IMR-90 (cell line): ENCODE measurements at regions not wholly inside any gene's neighbourhood (a gene's known extent, or its start where the extent isn't known, plus 50 kb on each side); places are given as distances from the start of the nearest gene placed in this dataset.

Experiments
- ATAC-seq: fragments of 200-7000 bp; cut with Tn5 transposase; 2 replicates; pipeline ENCODE4 v1.9.1; 2020; ENCODE audit warnings: low read depth, mild to moderate bottlenecking, moderate library complexity
- BruUV-seq: library from RNA; stranded (reverse); fragments of 400-500 nt; replicated peaks from 2 replicates; lab custom pipeline; 2021; lab: Mats Ljungman, UMichigan
- CTCF ChIA-PET: fragments of 300-600 bp; formaldehyde crosslinking; extraction: SDS; loops from one replicate; lab custom pipeline; 2021; ENCODE audit warnings: antibody characterized with exemption; lab: Yijun Ruan, JAX
- POLR2A ChIA-PET: fragments of 300-600 bp; sonication (Branson Sonifier 250); formaldehyde crosslinking; loops from one replicate; lab custom pipeline; 2022; ENCODE audit warnings: antibody characterized with exemption; ENCODE audit not compliant: unreplicated experiment; lab: Charles Lee
- DNase-seq: peaks from one replicate; pipeline ENCODE4 v3.0.0; 2013
- H2AFZ ChIP-seq: replicated peaks from 2 replicates; pipeline ENCODE3; 2013; ENCODE audit warnings: low read length, mild to moderate bottlenecking; ENCODE audit not compliant: poor library complexity
- H2AK5ac ChIP-seq: 2 replicates; pipeline ENCODE4 v1.6.1; 2013; ENCODE audit warnings: low read depth, low read length, inconsistent platforms
- H2AK9ac ChIP-seq: replicated peaks from 2 replicates; pipeline ENCODE3; 2013; ENCODE audit warnings: mild to moderate bottlenecking, low read depth, low read length, moderate library complexity; ENCODE audit not compliant: poor library complexity
- H2BK120ac ChIP-seq: 2 replicates; pipeline ENCODE4 v1.6.1; 2013; ENCODE audit warnings: low read depth, low read length, inconsistent platforms
- H2BK15ac ChIP-seq: 3 replicates; pipeline ENCODE4 v1.6.1; 2013; ENCODE audit warnings: low read depth, low read length, inconsistent platforms
- H2BK20ac ChIP-seq: 2 replicates; pipeline ENCODE4 v1.6.1; 2013; ENCODE audit warnings: low read depth, mild to moderate bottlenecking, inconsistent platforms, low read length, moderate library complexity
- H2BK5ac ChIP-seq: 2 replicates; pipeline ENCODE4 v1.6.1; 2013; ENCODE audit warnings: mild to moderate bottlenecking, low read depth, low read length, inconsistent platforms; ENCODE audit not compliant: poor library complexity, severe bottlenecking
- H3K14ac ChIP-seq: replicated peaks from 2 replicates; pipeline ENCODE4 v1.6.1; 2013; ENCODE audit warnings: low read depth, low read length, inconsistent platforms
- H3K18ac ChIP-seq: 2 replicates; pipeline ENCODE4 v1.6.1; 2013; ENCODE audit warnings: low read depth, low read length, control low read depth
- H3K23ac ChIP-seq: 2 replicates; pipeline ENCODE4 v1.6.1; 2013; ENCODE audit warnings: low read depth, low read length, inconsistent platforms
- H3K27ac ChIP-seq: 2 replicates; pipeline ENCODE4 v1.5.1; 2013; ENCODE audit warnings: mild to moderate bottlenecking, control low read depth, low read length; ENCODE audit not compliant: insufficient read depth
- H3K27me3 ChIP-seq: 2 replicates; pipeline ENCODE4 v1.6.1; 2013; ENCODE audit warnings: low read length; ENCODE audit not compliant: control insufficient read depth, insufficient read depth
- H3K36me3 ChIP-seq: 2 replicates; pipeline ENCODE4 v1.6.1; 2013; ENCODE audit warnings: low read length, mixed read lengths; ENCODE audit not compliant: control insufficient read depth, insufficient read depth
- H3K4ac ChIP-seq: 2 replicates; pipeline ENCODE4 v1.6.1; 2013; ENCODE audit warnings: low read depth, low read length, inconsistent platforms
- H3K4me1 ChIP-seq: 2 replicates; pipeline ENCODE4 v1.6.1; 2013; ENCODE audit warnings: low read length, mixed read lengths; ENCODE audit not compliant: control insufficient read depth, insufficient read depth
- H3K4me2 ChIP-seq: 2 replicates; pipeline ENCODE4 v1.6.1; 2013; ENCODE audit warnings: low read depth, mild to moderate bottlenecking, control low read depth, low read length, moderate library complexity
- H3K4me3 ChIP-seq: 2 replicates; pipeline ENCODE4 v1.5.1; 2013; ENCODE audit warnings: low read depth, mild to moderate bottlenecking, control low read depth, low read length, moderate library complexity; ENCODE audit not compliant: insufficient read depth
- H3K56ac ChIP-seq: 2 replicates; pipeline ENCODE4 v1.6.1; 2013; ENCODE audit warnings: low read length, inconsistent platforms; ENCODE audit not compliant: insufficient read depth; ENCODE audit errors: extremely low read depth
- H3K79me1 ChIP-seq, 2 experiments: 2 replicates each; pipeline ENCODE4 v1.6.1; 2013; ENCODE audit warnings: low read length in 2 of 2, inconsistent platforms in 1 of 2, low read depth in 1 of 2
- H3K9ac ChIP-seq: 2 replicates; pipeline ENCODE4 v1.6.1; 2013; ENCODE audit warnings: low read depth, low read length, control low read depth
- H3K9me1 ChIP-seq: 2 replicates; pipeline ENCODE4 v1.6.1; 2013; ENCODE audit warnings: low read length, inconsistent platforms; ENCODE audit not compliant: insufficient read depth
- H3K9me3 ChIP-seq: 2 replicates; pipeline ENCODE4 v1.6.1; 2013; ENCODE audit warnings: low read length; ENCODE audit not compliant: control insufficient read depth, insufficient read depth
- H4K20me1 ChIP-seq: 2 replicates; pipeline ENCODE4 v1.6.1; 2013; ENCODE audit warnings: low read length, inconsistent platforms; ENCODE audit not compliant: insufficient read depth
- H4K5ac ChIP-seq: 2 replicates; pipeline ENCODE4 v1.6.1; 2013; ENCODE audit warnings: mild to moderate bottlenecking, low read depth, low read length, control low read depth
- H4K8ac ChIP-seq, 2 experiments: 2 replicates each; pipeline ENCODE4 v1.6.1; 2013; ENCODE audit warnings: low read depth in 2 of 2, low read length in 2 of 2, control low read depth in 1 of 2, inconsistent platforms in 1 of 2
- H4K91ac ChIP-seq: 2 replicates; pipeline ENCODE4 v1.6.1; 2013; ENCODE audit warnings: low read depth, low read length, inconsistent platforms; ENCODE audit not compliant: insufficient read depth
- BHLHE40 ChIP-seq: fragments of 150-350 bp; IDR thresholded peaks from 2 replicates; pipeline ENCODE4 v1.6.1; 2016; ENCODE audit warnings: mild to moderate bottlenecking, low read depth, low read length
- CEBPB ChIP-seq: IDR thresholded peaks from 2 replicates; pipeline ENCODE4 v1.6.1; 2012; ENCODE audit warnings: low read depth, low read length, improper control_type of control experiment
- CHD1 ChIP-seq: IDR thresholded peaks from 2 replicates; pipeline ENCODE4 v1.6.1; 2012; ENCODE audit warnings: low read depth, low read length, improper control_type of control experiment
- CTCF ChIP-seq: conservative IDR thresholded peaks from 2 replicates; pipeline ENCODE4 v1.5.1; 2012; ENCODE audit warnings: mild to moderate bottlenecking, low read depth, low read length, improper control_type of control experiment
- ELK1 ChIP-seq: fragments of 150-350 bp; IDR thresholded peaks from 2 replicates; pipeline ENCODE4 v1.6.1; 2016; ENCODE audit warnings: low read depth, mild to moderate bottlenecking, low read length, moderate library complexity, borderline replicate concordance
- FOS ChIP-seq: fragments of 150-350 bp; IDR thresholded peaks from 2 replicates; pipeline ENCODE4 v1.6.1; 2016; ENCODE audit warnings: low read depth, low read length
- MAFK ChIP-seq: IDR thresholded peaks from 2 replicates; pipeline ENCODE4 v1.6.1; 2012; ENCODE audit warnings: low read depth, low read length, improper control_type of control experiment
- MAZ ChIP-seq: IDR thresholded peaks from 2 replicates; pipeline ENCODE4 v1.6.1; 2012; ENCODE audit warnings: low read depth, mild to moderate bottlenecking, low read length, improper control_type of control experiment, moderate library complexity, borderline replicate concordance
- MXI1 ChIP-seq: IDR thresholded peaks from 2 replicates; pipeline ENCODE4 v1.6.1; 2012; ENCODE audit warnings: low read depth, mild to moderate bottlenecking, low read length, moderate library complexity, borderline replicate concordance
- NFE2L2 ChIP-seq: fragments of 150-350 bp; IDR thresholded peaks from 2 replicates; pipeline ENCODE4 v1.6.1; 2016; ENCODE audit warnings: low read depth, mild to moderate bottlenecking, low read length
- POLR2A ChIP-seq: IDR thresholded peaks from 2 replicates; pipeline ENCODE4 v1.6.1; 2012; ENCODE audit warnings: mild to moderate bottlenecking, low read depth, low read length
- RAD21 ChIP-seq: IDR thresholded peaks from 2 replicates; pipeline ENCODE4 v1.6.1; 2012; ENCODE audit warnings: low read length, improper control_type of control experiment
- RCOR1 ChIP-seq: IDR thresholded peaks from 2 replicates; pipeline ENCODE4 v1.6.1; 2012; ENCODE audit warnings: mild to moderate bottlenecking, low read length, improper control_type of control experiment; ENCODE audit not compliant: insufficient replicate concordance
- RFX5 ChIP-seq: IDR thresholded peaks from 2 replicates; pipeline ENCODE4 v1.8.0; 2012; ENCODE audit warnings: low read depth, mild to moderate bottlenecking, low read length, moderate library complexity
- SMC3 ChIP-seq: fragments of 150-350 bp; IDR thresholded peaks from 2 replicates; pipeline ENCODE4 v1.6.1; 2016; ENCODE audit warnings: low read depth, mild to moderate bottlenecking, antibody characterized with exemption, low read length, moderate library complexity
- WGBS, 2 experiments: methylation state at CpG; one replicate each; pipeline versions ENCODE4 v1.1.5 to v1.1.7; 2013; ENCODE audit warnings: missing lambda C conversion rate in 2 of 2; ENCODE audit not compliant: insufficient read length in 1 of 2; ENCODE audit errors: extremely low coverage in 2 of 2; 5-methylcytosine and 5-hydroxymethylcytosine counted together
- dilution Hi-C: fragments of 300-500 bp; cut with HindIII; formaldehyde crosslinking; loops from one replicate; pipeline ENCODE4 v1.14.3; 2018; ENCODE audit warnings: low sequenced_read_pairs; ENCODE audit not compliant: unreplicated experiment
- in situ Hi-C: fragments of 300-500 bp; cut with MboI; formaldehyde crosslinking; loops from 3 replicates; pipeline ENCODE4 v1.14.3; 2019; ENCODE audit warnings: low sequenced_read_pairs, inconsistent platforms, mixed read lengths
- intact Hi-C: fragments of 100-400 bp; cut with micrococcal nuclease; formaldehyde crosslinking; loops from 2 replicates; pipeline ENCODE4 v1.10.0; 2022
- TF ChIP-seq, protein P1 (sequence below): fragments of 150-350 bp; IDR thresholded peaks from 2 replicates; pipeline ENCODE4 v1.6.1; 2017; ENCODE audit warnings: mild to moderate bottlenecking, antibody characterized with exemption, low read length, low read depth

DNA sequence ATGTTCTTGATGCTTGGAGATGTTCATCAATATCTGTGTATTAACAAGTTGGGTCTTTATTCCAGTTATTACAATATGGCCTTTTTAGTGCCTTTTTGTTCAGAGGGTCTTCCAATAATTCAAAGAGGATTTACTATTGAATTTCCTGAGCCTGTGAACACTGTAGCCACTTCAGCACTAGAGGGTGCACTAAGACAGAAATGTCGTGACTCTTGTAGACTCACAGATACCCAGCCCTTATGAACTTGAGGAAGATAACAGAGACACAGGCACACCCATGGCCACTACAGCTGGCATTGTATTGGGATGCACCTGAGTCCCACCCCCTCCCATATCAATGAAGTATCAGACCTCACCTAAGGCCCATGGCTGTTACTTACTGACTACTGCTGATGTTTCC is 54.4 kb upstream of the ACTRT1 start:
- Histone ChIP-seq H3K27me3 (no peaks in the 10 kb centered on the region), H2BK120ac (no peak overlapping the region), H4K5ac (no peak overlapping the region), H2BK15ac (no peak overlapping the region), H4K91ac (no peak overlapping the region), H3K23ac (no peak overlapping the region), H3K79me1 (no peaks in the 10 kb centered on the region), H2AK9ac (no peak overlapping the region), H3K9me1 (no peaks in the 10 kb centered on the region), H4K8ac (no peak overlapping the region), H3K9ac (no peak overlapping the region), H3K4ac (no peak overlapping the region), H2BK20ac (no peak overlapping the region), H3K14ac (no peak overlapping the region), H3K18ac (no peak overlapping the region), H3K9me3 (no peaks in the 10 kb centered on the region; the same call in 1 of the 2 replicates), H3K56ac (no peak overlapping the region), H3K4me1 (no peaks in the 10 kb centered on the region), H3K27ac (no peak overlapping the region), H3K36me3 (no peaks in the 10 kb centered on the region), H3K4me2 (no peak overlapping the region), H2AK5ac (no peak overlapping the region), H3K4me3 (no peak overlapping the region), H4K20me1 (no peaks in the 10 kb centered on the region), H2AFZ (no peak overlapping the region), H2BK5ac (no peak overlapping the region)
- ChIA-PET POLR2A (no interaction called here), CTCF (no interaction called here)
- DNase-seq (no peak), ATAC-seq (no peak)
- WGBS, 2 experiments: no CpG with 5 or more reads among the region's 1 CpG
- BruUV-seq: no TSS peak
- dilution Hi-C loops: no loop called here
- in situ Hi-C loops: no loop called here
- TF ChIP-seq MAFK: no peak
- TF ChIP-seq RAD21: no peak
- TF ChIP-seq CTCF: no peak
- TF ChIP-seq MXI1: no peak
- no peak for TF ChIP-seq RFX5
- no peak for TF ChIP-seq BHLHE40
- no peak for TF ChIP-seq SMC3
- TF ChIP-seq ELK1: no peak
- no peak for TF ChIP-seq RCOR1
- TF ChIP-seq POLR2A: no peak
- no peak for TF ChIP-seq CHD1
- TF ChIP-seq, protein P1, sequence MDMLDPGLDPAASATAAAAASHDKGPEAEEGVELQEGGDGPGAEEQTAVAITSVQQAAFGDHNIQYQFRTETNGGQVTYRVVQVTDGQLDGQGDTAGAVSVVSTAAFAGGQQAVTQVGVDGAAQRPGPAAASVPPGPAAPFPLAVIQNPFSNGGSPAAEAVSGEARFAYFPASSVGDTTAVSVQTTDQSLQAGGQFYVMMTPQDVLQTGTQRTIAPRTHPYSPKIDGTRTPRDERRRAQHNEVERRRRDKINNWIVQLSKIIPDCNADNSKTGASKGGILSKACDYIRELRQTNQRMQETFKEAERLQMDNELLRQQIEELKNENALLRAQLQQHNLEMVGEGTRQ: no peak
- no peak for TF ChIP-seq MAZ
- TF ChIP-seq NFE2L2: no peak
- no peak for TF ChIP-seq CEBPB
- no peak for TF ChIP-seq FOS
- intact Hi-C loops: no loop called here
